DMS79 (cell line): ENCODE measurements at regions not wholly inside any gene's neighbourhood (a gene's known extent, or its start where the extent isn't known, plus 50 kb on each side); places are given as distances from the start of the nearest gene placed in this dataset.

ENCODE experiments used
- DNase-seq: peaks from one replicate; lab custom pipeline; 2025; lab: John Stamatoyannopoulos, UW

DNA sequence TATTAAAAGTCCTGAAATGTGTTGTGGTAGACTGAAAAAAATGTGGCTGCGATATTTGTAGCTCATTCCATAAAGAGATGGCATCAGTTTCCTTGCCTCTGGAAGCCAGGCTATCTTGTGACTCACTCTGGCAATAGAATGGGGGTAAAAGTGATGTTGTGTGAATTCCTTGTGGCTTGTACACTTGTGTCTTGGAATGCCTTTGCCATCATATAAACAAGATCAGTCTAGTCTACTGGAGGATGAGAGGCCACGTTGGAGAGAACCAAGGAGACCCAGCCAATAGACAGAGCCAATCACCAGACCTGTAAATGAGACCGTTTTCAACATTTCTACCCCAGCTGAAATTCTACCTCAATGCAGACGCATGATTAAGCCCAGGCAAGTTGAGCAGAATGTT is 254.1 kb downstream of the TRIB2 start:
- no peak for DNase-seq

DNA sequence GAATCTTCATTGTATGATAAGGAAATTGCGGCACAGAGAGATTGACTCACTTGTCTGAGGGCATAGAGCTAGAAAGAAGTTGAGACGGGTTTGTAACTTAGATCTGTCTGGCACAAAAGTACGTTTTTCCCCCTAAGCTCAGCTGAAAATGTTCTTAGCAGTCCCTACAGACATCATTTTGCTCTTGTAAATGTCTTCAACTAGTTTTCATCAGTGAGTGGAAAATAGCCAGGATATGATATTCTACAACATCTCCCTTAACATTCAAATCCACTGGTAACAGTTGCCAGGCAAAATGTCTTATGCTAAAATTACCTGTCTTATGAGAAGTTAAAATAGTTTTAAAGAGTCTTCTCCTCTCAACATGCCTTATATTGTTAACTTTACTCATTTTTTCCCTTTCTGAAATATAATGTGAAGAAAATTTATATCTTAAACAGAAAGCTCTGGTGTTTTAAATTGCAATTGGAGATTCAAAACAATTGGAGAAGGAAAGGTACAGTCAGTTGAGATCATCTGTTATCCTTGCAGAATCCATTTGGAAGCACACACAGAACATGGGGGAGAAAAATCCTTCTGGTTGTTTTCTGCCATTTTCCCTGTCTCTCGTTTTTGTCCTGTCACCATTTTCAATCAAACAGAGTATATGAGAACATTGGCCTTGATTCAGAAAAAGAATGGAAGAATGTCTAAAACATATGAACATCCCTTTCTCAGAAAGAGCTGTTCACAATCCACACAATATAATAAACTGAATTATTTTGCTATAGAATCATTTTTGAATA is 255.0 kb downstream of the TRIB2 start:
- DNase-seq: no peak

DNA sequence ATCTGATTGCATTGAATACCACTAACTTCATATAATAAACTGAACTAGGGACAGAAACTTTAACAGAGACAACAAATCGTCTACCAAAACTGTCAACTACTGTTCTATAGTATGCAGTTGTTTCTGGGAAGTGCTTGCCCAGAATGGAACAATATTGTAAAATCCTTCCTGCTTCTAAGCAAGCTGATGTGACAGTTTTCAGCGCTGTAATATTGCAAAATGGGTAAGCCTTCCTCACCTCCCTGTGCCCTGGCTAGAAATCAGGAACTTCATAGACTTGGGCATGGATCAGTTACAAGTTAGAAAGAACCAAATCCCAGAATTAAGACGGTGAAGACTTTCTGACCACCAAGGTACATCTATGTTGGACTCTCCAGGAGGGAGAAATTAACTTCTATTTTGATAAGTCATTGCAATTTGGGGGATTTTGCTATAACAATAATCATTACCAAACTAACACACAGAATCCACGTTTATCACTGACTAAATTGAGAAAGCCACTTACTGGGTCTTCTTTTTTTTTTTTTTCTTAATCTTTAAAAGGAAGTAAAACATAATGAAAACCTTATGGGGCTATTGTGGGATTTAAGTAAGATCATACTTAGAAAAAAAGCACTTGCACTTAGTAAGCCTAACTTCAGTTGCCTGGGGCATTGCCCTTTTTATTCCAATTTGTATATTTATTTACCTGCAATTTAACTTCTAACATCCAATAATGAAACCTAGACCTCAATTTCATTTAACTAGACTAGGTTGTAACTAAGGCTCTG is 261.5 kb downstream of the TRIB2 start:
- no peak for DNase-seq

DNA sequence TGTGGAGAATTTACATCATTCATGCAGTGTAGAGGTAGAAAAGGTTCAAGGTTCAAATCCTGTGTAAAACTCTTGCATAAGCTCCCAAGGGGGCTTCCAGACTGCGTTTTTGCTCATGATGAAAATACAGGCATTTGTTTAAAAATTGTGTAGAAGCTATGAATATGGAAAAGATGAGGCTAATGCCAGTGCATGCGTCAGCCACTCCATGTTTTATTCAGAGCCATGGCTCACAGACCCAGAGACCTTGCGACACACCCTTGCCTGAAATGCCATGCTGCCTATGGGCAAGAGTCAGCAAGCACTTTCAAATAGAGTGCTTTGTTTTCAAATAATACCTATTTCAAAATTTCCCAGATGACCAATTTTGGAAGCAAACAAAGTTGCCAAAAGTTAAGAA is 262.3 kb downstream of the TRIB2 start:
- no peak for DNase-seq

DNA sequence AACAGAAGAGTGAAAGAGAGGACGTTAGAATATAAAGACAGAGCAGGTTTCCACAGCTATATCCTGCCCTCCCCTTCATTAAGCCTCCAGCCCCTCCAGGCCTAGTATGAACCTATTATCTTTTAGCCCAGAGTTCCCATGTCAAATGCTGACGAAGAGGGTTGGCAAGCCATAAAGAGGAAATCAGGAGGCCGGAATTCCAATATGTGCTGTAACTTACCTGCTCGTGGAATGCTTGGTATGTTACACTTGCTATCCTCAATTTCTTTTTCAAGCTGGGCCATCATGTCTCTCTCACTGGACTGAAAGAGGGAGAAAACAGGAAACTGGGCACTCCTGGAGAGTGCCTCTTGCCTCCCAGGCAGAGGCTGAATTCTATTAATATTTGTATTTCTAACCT is 264.1 kb downstream of the TRIB2 start:
- DNase-seq: no peak

DNA sequence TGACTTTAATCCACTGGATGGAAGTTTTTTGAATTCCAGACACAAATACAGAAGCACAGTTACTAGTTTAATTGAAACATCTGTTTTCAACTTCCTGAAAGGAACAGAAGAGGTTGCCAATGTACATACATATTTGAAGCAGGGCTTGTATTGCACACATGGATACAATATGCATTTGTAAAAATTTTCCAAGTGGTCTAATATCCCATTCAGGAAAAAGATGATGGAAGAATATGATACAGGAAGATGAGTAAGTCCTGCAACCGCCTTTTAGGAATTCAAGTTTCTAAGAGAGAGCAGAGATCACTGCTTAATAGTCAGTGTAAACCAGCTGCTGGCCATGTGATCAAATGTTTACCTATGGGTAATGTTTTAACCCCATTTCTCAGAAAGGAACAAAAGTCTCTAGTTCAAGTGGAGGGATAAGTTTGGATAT is 265.4 kb downstream of the TRIB2 start:
- no peak for DNase-seq

DNA sequence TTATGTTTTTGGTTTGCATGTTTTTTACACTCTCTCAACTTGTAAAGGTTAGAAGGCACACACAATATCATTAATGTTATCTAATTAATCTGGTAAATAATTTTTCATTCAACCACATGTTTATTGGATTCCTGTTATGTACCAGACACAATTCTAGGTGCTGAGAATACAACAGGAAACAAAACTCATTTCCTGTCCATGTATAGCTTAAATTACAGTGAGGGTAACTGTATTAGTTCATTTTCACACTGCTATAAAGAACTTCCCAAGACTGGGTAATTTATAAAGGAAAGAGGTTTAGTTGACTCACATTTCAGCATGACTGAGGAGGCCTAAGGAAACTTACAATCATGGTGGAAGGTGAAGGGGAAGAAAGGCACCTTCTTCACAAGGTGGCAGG is 270.5 kb downstream of the TRIB2 start:
- no peak for DNase-seq

DNA sequence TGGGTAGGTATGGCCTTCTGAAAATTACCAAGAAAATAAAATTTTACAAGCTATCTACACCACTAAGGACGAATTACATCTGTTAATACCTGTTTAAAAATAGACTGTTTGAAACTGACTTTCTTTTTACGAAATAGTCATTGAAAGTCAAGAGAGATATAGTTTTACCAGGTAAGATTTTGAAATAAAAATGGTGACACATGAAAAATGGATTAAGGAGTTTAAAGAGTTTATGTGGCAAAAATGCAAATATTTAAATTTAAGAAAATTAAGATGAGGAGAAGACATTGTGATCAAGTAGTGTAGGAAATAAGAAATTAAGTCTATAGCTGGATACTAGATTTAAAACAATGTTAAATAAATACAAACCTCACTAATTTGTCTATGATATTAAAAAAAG is 271.5 kb downstream of the TRIB2 start:
- no peak for DNase-seq

DNA sequence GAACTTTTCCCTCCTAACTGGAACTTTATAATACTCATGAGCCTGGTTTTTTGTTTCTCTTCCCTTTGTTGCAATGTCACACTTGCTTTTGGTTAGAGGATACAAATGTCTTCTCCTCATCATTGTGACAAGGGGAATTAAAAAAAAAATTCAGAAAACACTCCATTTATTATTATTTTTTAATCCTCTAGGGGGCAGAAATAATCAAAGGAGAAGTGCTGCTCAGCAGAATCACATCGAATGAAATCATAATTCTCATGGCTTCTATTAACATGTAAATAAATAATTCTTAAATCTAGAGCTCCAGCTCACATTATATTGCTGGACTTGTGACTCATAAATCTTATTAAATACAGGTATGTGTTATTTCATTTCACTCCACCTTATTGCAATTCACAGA is 273.8 kb downstream of the TRIB2 start:
- DNase-seq: no peak

DNA sequence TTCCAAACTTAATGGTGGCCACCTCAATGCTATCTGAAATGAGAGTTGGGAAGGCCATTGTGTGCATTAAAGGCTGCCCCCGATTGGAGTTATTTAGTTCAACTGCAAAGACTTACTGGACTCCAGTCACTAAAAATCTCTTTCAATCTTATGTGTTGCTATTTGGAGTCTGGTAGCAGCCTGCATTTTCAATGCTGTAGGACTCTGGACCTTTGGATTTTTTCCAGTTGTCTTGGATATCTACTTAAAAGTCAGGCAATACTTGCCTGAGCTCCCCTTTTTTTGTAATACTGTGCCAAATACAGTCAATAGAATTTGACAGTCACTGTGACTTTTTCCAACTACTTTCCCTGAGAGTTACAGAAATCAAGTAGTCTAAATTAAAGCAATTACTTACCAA is 281.9 kb downstream of the TRIB2 start:
- DNase-seq: no peak

DNA sequence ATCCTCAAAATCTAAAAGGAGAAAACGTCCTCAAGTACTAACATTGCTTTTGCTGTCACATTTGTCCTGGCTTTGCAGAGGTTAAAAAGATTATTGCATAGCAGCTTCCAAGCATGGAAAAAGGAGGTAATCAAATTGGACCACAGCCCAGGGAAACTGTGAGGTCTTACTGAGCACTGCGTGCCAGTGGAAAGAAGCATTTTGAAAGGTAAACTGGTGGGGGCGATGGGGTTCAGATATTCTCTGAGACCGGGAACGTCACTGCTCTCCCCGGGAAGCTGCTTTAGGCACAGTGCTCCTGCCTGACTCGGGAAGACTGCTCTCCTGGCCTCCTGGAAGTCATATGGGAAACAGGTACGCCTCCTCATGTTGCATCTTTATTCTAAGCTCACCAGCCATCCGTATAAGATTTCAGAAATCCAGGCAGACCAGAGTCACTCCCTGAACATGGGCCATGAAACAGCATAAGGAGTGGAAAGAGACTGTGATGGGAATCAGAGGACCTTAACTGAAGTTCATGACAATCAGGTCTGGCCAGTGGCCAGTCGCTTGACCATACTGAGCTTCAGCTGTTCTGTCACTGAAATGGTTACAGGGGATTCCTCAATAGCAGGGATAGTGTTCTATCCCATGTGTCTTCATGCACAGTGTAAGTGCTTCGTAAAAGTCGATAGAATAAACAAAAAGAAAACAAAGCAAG is 284.1 kb downstream of the TRIB2 start:
- DNase-seq: no peak

DNA sequence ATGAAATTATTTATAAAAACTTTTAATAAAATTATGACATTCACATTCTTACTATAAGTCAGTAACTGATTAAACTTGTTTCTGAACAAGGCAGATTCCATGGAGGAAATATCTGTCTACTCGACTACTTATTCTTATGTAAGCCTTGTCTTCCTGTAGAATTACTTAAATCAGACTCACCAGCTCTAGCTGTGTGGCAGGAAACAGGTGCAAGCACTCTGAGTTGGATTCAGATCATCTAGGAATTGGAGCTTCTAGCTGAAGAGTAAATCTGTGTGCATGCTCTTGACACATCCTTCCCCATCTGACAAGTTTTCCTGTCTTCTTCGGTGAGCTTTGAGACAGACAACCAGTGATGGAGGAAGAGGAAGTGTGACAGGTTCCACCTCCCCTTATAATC is 284.7 kb downstream of the TRIB2 start:
- DNase-seq: no peak

DNA sequence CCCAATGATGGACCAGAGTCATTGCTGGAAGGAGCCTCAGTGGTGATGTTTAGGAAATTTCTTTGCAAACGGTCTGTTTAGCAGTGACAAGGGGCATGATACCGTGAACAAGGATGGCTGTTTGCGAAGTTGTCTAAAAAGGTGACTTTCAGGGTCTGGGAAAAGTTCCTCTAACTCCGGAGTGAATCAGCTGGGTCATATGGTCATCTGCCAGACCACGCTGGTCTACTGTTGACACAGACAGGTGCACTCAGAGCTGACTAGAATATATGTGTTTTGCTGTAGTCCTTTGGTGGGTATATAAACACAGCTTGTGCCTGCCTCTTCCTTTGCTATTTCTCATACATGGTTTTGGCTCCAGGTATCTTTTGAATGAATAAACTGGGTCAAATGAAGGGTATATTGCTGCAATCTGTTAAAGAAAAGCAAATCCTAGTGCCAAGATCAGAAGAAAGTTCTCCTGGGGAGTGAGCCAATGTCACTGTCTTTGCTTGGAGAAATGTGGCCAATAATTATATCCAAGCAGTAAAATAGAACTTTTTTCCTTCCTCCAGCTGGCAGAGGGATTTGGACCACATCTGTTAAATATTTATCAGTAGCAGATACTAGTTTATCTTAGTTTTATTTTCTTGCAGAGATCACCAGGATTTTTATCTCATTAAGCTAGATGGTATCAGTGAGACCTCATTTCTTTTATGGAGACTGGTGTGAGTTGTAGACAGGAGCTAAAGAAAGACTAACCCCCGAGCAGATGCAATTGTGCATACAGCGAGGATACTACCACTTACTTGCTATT is 286.0 kb downstream of the TRIB2 start:
- no peak for DNase-seq

DNA sequence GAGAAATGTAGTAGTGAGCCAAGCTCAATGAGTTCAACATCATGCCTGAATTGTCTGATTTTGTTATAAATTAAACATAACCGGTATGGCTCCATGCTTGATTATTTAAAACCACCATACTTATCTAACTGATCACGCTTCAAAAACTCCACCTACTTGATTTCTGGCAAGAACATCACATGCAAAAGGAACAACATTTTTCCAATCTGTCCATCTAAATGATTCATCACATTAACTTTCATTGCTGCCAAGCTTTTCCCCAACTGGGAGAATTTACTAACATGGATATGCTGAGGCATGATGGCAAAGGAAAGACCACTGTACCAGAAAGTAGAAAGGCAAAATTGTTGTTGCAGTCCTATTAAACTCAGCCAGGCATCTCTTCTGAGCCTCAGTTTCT is 286.8 kb downstream of the TRIB2 start:
- DNase-seq: no peak

DNA sequence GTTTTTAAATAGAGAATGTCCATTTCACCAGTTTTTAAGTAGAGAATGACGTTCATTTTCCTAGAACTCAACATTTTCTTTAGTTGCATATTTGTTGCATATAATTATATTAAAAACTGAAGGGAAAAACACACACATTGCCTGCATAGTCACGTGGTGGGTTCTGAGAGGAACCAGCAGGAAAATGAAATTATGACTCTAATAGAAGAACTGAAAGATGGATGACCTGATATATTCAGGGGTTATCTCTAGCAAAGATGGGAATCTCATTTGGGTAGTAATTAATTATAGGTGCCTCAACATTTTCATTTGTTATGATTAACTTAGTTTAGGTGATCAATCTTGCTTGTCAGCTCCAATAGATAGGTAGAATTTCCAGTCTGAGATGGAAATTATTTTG is 288.3 kb downstream of the TRIB2 start:
- DNase-seq: no peak

DNA sequence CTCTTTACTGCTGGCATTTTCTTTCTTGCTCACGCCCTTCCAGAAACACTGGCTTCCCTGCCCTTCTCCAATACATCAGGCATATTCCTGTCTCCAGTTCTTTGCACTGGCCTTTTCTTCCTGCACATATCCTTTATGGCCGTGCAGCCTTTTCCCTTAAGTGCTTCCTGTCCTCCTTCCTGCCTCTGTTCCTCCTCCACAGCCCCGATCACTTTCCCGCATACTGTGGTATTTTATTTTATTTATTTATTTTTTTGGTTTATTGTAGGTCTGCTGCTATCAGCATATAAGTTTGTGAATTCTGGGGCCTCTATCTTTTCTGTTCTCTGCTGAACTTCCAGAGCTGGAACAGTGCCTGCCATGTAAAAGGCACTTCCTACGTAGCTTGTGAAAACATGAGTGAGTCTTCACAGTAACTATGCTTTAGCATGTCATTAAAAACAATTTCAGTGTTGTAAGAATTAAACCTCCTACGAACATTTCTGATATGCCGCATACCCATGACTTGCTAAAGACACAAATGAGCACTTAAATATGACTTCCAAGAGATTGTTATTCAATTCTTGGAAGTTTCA is 289.1 kb downstream of the TRIB2 start:
- DNase-seq: no peak

DNA sequence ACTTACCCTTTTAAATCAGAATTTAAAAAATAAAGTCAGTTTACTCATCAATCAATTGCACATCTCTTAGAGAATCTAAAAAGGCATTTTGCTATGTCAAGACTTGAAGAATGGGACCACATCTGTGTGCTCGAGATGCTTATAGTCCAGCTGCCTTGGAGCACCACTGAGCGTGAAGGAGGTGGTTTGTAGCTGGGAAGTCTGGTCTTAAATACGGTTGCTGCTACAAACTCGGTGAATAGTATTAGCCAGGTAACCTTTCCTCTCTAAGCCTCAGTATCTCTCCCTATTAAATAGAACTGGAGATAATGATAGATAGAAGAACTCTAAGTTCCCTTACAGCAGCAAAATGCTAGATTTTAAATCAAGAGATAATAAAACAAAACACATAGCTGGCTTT is 289.7 kb downstream of the TRIB2 start:
- DNase-seq: no peak

DNA sequence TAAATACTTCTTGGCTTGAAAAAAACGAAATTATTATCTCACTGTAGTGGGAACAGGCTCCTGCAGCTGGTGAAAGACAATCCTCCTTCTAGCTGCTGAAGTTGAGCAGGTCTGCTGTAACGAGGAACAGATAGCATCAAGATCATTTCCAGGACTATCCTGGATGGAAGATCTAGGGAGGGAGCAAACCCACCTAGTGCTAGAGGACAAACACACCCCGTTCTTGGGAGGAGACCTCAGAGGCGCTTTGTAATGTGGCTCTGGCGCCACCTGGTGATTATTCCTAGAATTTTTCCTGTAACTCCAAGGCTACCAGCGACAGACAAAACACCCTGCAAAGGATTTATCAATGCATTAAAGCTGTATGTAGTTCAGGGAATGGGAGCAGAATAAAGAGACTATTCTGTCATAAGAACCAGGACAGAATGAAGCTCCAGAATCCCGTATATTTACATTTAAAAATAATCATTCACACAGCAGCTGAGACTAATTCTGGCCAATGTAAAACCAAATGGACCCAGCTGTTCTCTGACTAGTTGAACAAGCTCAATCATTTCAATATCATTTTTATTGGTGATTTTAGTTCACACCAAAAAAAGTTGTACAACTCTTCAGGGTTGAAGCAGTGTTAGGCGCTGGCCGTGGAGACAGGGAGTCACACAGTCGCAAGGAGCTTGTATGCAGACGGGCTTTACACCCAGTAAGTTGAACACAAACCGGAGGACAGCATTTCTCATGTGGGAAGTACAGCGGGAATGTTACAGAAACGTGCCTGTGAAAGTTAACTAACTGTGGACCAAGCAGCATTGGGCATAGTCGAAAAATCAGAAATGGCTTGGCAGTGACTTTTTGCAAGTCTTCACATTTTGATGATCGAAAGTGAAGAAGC is 290.3 kb downstream of the TRIB2 start:
- DNase-seq: no peak

DNA sequence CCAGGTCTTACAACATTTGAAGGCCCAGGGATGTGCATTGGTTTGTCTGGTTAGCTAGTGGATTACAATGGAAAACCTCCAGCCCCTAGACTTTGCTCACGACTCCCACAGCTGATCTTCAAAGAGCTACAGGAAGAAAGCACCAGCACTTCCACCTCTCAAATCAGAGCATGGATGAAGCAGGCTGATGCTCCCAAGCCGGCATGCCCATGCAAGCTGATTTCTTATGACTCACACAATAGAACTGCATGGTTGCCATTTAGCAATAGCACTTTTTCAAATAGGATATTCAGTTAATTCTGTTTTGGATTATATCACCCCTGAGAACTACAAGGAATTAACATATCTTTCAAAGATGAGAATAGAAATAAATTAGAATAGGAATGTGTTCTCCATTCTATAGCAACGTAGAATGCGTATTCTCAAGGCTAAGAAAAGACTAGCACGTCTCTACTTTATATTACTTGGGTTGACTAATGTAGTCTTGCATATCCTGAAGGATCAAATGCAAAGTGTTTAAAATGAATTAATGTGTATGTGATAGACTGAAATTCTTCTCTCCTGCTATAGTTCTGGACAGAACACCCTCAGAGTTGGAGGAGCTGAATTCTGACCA is 292.4 kb downstream of the TRIB2 start:
- DNase-seq: no peak

DNA sequence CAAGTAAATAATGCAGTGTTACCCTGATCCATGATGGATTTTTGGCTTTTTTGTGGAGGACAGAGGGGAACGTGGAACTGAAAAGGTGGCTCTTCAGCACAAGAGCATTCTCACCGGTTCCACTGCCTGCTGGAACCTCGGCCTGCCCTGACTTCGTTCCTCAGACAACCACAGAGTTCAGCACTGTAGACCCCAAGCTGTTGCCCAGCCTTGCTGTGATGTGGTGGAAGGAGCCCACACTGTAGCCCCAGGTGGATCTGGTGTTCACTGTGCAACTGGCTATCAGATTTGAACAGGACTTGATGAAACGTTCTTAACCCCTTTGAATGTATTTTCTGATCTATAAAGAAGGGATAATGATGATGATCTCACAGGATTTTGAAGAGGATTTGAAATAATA is 293.5 kb downstream of the TRIB2 start:
- DNase-seq: no peak
